ENCODE measurements at regions not wholly inside any gene's neighbourhood (a gene's known extent, or its start where the extent isn't known, plus 50 kb on each side); places are given as distances from the start of the nearest gene placed in this dataset.
"Not testable (repeated sequence)": the region's sequence is repeated elsewhere in the genome, so short reads cannot be mapped to it uniquely, and the experiment has no call there.

- no peak for DNase-seq
Observed at GRCh38 chr2:83859553-83859952, 599.5 kb downstream of the SUCLG1 start.

GRCh38 chr2:83851066-83851465 is 608.0 kb downstream of the SUCLG1 start:
- no peak for DNase-seq

GRCh38 chr2:83850071-83850725 is 608.9 kb downstream of the SUCLG1 start:
- DNase-seq = no peak

GRCh38 chr2:83844490-83844889 is 614.6 kb downstream of the SUCLG1 start:
- no peak for DNase-seq

GRCh38 chr2:83842421-83842820 is 616.7 kb downstream of the SUCLG1 start:
- DNase-seq = no peak

- no peak for DNase-seq
Observed at GRCh38 chr2:83837823-83838222, 621.3 kb downstream of the SUCLG1 start.

- DNase-seq = no peak
Observed at GRCh38 chr2:83827618-83828017, 631.5 kb downstream of the SUCLG1 start.

GRCh38 chr2:83826577-83826976 is 632.5 kb downstream of the SUCLG1 start:
- no peak for DNase-seq

GRCh38 chr2:83823229-83823628 is 635.9 kb downstream of the SUCLG1 start:
- DNase-seq = no peak

GRCh38 chr2:83817511-83817910 is 641.6 kb downstream of the SUCLG1 start:
- DNase-seq = no peak

- no peak for DNase-seq
Observed at GRCh38 chr2:83808878-83809277, 650.2 kb downstream of the SUCLG1 start.

GRCh38 chr2:83802604-83803003 is 656.5 kb downstream of the SUCLG1 start:
- no peak for DNase-seq

- DNase-seq = no peak
Observed at GRCh38 chr2:83795777-83796176, 663.3 kb downstream of the SUCLG1 start.

GRCh38 chr2:83790467-83790866 is 668.6 kb downstream of the SUCLG1 start:
- not testable (repeated sequence) for DNase-seq

- DNase-seq = not testable (repeated sequence)
Observed at GRCh38 chr2:83789674-83790073, 669.4 kb downstream of the SUCLG1 start.

GRCh38 chr2:83788938-83789566 is 670.0 kb downstream of the SUCLG1 start:
- not testable (repeated sequence) for DNase-seq

GRCh38 chr2:83787189-83787588 is 671.9 kb downstream of the SUCLG1 start:
- DNase-seq = no peak

- DNase-seq = no peak
Observed at GRCh38 chr2:83786140-83786539, 672.9 kb downstream of the SUCLG1 start.

- DNase-seq = no peak
Observed at GRCh38 chr2:83784947-83785346, 674.1 kb downstream of the SUCLG1 start.

GRCh38 chr2:83784315-83784714 is 674.8 kb downstream of the SUCLG1 start:
- no peak for DNase-seq

GRCh38 chr2:83782122-83782521 is 677.0 kb downstream of the SUCLG1 start:
- DNase-seq = no peak

- no peak for DNase-seq
Observed at GRCh38 chr2:83764447-83765005, 694.6 kb downstream of the SUCLG1 start.

- DNase-seq = no peak
Observed at GRCh38 chr2:83757329-83757728, 701.8 kb downstream of the SUCLG1 start.

- no peak for DNase-seq
Observed at GRCh38 chr2:83756219-83756618, 702.9 kb downstream of the SUCLG1 start.

GRCh38 chr2:83747141-83747540 is 711.9 kb downstream of the SUCLG1 start:
- no peak for DNase-seq

Measured in NCI-H187 (cell line).